Smooth muscle cell (in vitro differentiated cells): ENCODE measurements at regions not wholly inside any gene's neighbourhood (a gene's known extent, or its start where the extent isn't known, plus 50 kb on each side); places are given as distances from the start of the nearest gene placed in this dataset.

Source experiments
- DNase-seq: peaks from one replicate; lab custom pipeline; 2025; ENCODE audit not compliant: unreplicated experiment; lab: John Stamatoyannopoulos, UW
- H2AFZ ChIP-seq: fragments of 200-600 bp; sonication (generic); 2 replicates; pipeline ENCODE4 v1.6.0; 2016; ENCODE audit warnings: antibody characterized with exemption, low read depth, mild to moderate bottlenecking
- H3F3A ChIP-seq: fragments of 200-600 bp; sonication (generic); 2 replicates; pipeline ENCODE4 v1.6.0; 2017; ENCODE audit warnings: antibody characterized with exemption, low read depth
- H3K27ac ChIP-seq: fragments of 200-600 bp; sonication (generic); 2 replicates; pipeline ENCODE4 v1.5.1; 2016; ENCODE audit warnings: low read depth, mild to moderate bottlenecking
- H3K27me3 ChIP-seq: fragments of 200-600 bp; sonication (generic); 2 replicates; pipeline ENCODE4 v1.6.1; 2016; ENCODE audit warnings: low read depth, mild to moderate bottlenecking
- H3K36me3 ChIP-seq: fragments of 200-600 bp; sonication (generic); 2 replicates; pipeline ENCODE4 v1.5.1; 2016; ENCODE audit warnings: low read depth
- H3K4me1 ChIP-seq: fragments of 200-600 bp; sonication (generic); 2 replicates; pipeline ENCODE4 v1.5.1; 2016; ENCODE audit warnings: low read depth
- H3K4me2 ChIP-seq: fragments of 200-600 bp; sonication (generic); 2 replicates; pipeline ENCODE4 v1.6.0; 2016; ENCODE audit warnings: mild to moderate bottlenecking
- H3K4me3 ChIP-seq: fragments of 200-600 bp; sonication (generic); 2 replicates; pipeline ENCODE4 v1.5.1; 2016; ENCODE audit warnings: mild to moderate bottlenecking
- H3K79me2 ChIP-seq: fragments of 200-600 bp; sonication (generic); 2 replicates; pipeline ENCODE4 v1.6.0; 2016; ENCODE audit warnings: low read depth, mild to moderate bottlenecking
- H3K9ac ChIP-seq: fragments of 200-600 bp; sonication (generic); 2 replicates; pipeline ENCODE4 v1.6.0; 2016; ENCODE audit warnings: low read depth
- H3K9me3 ChIP-seq: fragments of 200-600 bp; sonication (generic); replicated peaks from 2 replicates; pipeline ENCODE4 v1.5.1; 2016; ENCODE audit warnings: low read depth
- H4K20me1 ChIP-seq: fragments of 200-600 bp; sonication (generic); 2 replicates; pipeline ENCODE4 v1.6.0; 2016; ENCODE audit warnings: low read depth
- WGBS: methylation state at CpG from one replicate; pipeline ENCODE4 v1.1.7; 2016; ENCODE audit warnings: low lambda C conversion rate; 5-methylcytosine and 5-hydroxymethylcytosine counted together
- TF ChIP-seq, protein P1 (sequence below): fragments of 200-600 bp; sonication (generic); IDR thresholded peaks from 2 replicates; pipeline ENCODE4 v1.5.1; 2017; ENCODE audit warnings: borderline replicate concordance, mild to moderate bottlenecking, antibody characterized with exemption; ENCODE audit not compliant: insufficient read depth, poor library complexity, severe bottlenecking

GRCh38 chr1:14062669-14063068, 362.7 kb downstream of the PRDM2 start:
- Histone ChIP-seq H3K9ac (no peak overlapping the region), H3K79me2 (no peaks in the 10 kb centered on the region), H2AFZ (no peak overlapping the region), H3K9me3 (no peaks in the 10 kb centered on the region), H3K4me3 (no peak overlapping the region), H3F3A (no peaks in the 10 kb centered on the region), H3K4me1 (no peaks in the 10 kb centered on the region), H3K27me3 (no peaks in the 10 kb centered on the region), H3K27ac (no peak overlapping the region), H3K4me2 (no peak overlapping the region), H3K36me3 (no peaks in the 10 kb centered on the region), H4K20me1 (no peaks in the 10 kb centered on the region)
- no peak for DNase-seq
- WGBS, result 81% methylated on average over 4 of the region's 4 CpGs
- TF ChIP-seq, protein P1, sequence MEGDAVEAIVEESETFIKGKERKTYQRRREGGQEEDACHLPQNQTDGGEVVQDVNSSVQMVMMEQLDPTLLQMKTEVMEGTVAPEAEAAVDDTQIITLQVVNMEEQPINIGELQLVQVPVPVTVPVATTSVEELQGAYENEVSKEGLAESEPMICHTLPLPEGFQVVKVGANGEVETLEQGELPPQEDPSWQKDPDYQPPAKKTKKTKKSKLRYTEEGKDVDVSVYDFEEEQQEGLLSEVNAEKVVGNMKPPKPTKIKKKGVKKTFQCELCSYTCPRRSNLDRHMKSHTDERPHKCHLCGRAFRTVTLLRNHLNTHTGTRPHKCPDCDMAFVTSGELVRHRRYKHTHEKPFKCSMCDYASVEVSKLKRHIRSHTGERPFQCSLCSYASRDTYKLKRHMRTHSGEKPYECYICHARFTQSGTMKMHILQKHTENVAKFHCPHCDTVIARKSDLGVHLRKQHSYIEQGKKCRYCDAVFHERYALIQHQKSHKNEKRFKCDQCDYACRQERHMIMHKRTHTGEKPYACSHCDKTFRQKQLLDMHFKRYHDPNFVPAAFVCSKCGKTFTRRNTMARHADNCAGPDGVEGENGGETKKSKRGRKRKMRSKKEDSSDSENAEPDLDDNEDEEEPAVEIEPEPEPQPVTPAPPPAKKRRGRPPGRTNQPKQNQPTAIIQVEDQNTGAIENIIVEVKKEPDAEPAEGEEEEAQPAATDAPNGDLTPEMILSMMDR, result no peak

DNA sequence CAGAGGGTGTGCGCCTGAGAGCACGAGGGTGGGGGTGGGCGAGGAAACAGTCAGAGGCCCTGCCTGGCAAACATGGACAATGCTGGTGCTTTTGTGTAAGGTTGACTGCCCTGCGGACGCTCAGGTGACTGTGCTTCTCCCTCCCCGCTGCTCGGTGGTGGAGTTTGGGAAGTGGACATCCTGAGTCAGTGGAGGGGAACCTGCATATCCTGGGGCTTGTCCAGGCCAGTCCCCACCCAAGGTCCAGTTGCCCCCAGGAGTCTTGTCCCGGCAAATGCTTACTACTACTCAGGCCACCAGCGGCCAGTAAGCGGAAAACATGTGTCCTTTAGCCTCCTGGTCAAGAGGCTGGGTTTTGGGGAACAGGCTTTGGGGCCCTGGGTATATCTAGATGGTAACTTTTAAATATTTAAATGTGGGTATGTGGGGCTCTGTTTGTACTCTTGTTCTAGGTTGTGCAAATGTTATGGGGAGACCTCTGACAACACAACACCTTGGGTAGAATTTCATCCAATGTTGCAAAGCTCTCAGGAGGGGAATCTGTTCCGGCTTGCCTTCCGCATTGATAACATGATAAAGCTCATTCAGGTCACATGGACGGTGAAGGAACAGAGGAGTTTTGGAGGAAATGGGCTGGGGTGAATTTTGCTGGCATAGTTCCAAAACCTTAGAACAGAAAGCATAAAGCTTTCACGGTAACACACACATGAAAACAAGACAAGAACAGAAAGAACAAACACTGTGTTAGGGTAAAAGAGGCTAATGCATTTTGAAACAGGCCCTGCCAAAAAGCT, 364.9 kb downstream of the PRDM2 start:
- Histone ChIP-seq H3K27ac (no peak overlapping the region), H2AFZ (no peak overlapping the region), H3K4me2 (no peak overlapping the region), H3K4me1 (no peaks in the 10 kb centered on the region), H3K36me3 (no peaks in the 10 kb centered on the region), H3K27me3 (no peaks in the 10 kb centered on the region), H3K9me3 (no peaks in the 10 kb centered on the region), H3F3A (no peaks in the 10 kb centered on the region), H4K20me1 (no peaks in the 10 kb centered on the region), H3K79me2 (no peaks in the 10 kb centered on the region), H3K4me3 (no peak overlapping the region), H3K9ac (no peak overlapping the region)
- 89% methylated on average over 14 of the region's 14 CpGs for WGBS
- DNase-seq, result no peak
- TF ChIP-seq, protein P1, result no peak

- DNase-seq, result no peak
- H3K27ac ChIP-seq, result no peak overlapping the region
- no peak overlapping the region for H2AFZ ChIP-seq
- H3K79me2 ChIP-seq, result no peaks in the 10 kb centered on the region
- TF ChIP-seq, protein P1, result no peak
- 93% methylated on average over 6 of the region's 6 CpGs for WGBS
- H4K20me1 ChIP-seq, result no peaks in the 10 kb centered on the region
- H3K9me3 ChIP-seq, result no peaks in the 10 kb centered on the region
- no peaks in the 10 kb centered on the region for H3K36me3 ChIP-seq
- H3K4me1 ChIP-seq, result no peaks in the 10 kb centered on the region
- no peak overlapping the region for H3K4me2 ChIP-seq
- no peak overlapping the region for H3K9ac ChIP-seq
- H3K4me3 ChIP-seq, result no peak overlapping the region
- peaks cover 3% of the 10 kb centered on the region for H3K27me3 ChIP-seq
- H3F3A ChIP-seq, result no peaks in the 10 kb centered on the region
Measured at GRCh38 chr1:14065486-14065885, 365.5 kb downstream of the PRDM2 start.

GRCh38 chr1:14067036-14067435, 367.0 kb downstream of the PRDM2 start:
- Histone ChIP-seq H3K4me1 (no peaks in the 10 kb centered on the region), H3F3A (no peaks in the 10 kb centered on the region), H3K79me2 (no peaks in the 10 kb centered on the region), H2AFZ (no peak overlapping the region), H3K9me3 (no peaks in the 10 kb centered on the region), H3K27me3 (peaks cover 9% of the 10 kb centered on the region), H3K4me3 (no peak overlapping the region), H4K20me1 (no peaks in the 10 kb centered on the region), H3K36me3 (no peaks in the 10 kb centered on the region), H3K27ac (no peak overlapping the region), H3K9ac (no peak overlapping the region), H3K4me2 (no peak overlapping the region)
- no peak for DNase-seq
- TF ChIP-seq, protein P1, result no peak
- 80% methylated on average over 5 of the region's 5 CpGs for WGBS
